ENCODE measurements at regions not wholly inside any gene's neighbourhood (a gene's known extent, or its start where the extent isn't known, plus 50 kb on each side); places are given as distances from the start of the nearest gene placed in this dataset.

GRCh38 chr12:111100003-111100402 lies 179.6 kb upstream of the MYL2 start:
- TF ChIP-seq GABPA (IDR thresholded peaks at IDR 0.05; ENCODE audit: low read depth) (no peak), REST (IDR thresholded peaks at IDR 0.05; ENCODE audit: insufficient replicate concordance, low read depth) (no peak)
- TF ChIP-seq, protein P1, sequence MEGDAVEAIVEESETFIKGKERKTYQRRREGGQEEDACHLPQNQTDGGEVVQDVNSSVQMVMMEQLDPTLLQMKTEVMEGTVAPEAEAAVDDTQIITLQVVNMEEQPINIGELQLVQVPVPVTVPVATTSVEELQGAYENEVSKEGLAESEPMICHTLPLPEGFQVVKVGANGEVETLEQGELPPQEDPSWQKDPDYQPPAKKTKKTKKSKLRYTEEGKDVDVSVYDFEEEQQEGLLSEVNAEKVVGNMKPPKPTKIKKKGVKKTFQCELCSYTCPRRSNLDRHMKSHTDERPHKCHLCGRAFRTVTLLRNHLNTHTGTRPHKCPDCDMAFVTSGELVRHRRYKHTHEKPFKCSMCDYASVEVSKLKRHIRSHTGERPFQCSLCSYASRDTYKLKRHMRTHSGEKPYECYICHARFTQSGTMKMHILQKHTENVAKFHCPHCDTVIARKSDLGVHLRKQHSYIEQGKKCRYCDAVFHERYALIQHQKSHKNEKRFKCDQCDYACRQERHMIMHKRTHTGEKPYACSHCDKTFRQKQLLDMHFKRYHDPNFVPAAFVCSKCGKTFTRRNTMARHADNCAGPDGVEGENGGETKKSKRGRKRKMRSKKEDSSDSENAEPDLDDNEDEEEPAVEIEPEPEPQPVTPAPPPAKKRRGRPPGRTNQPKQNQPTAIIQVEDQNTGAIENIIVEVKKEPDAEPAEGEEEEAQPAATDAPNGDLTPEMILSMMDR (IDR thresholded peaks at IDR 0.05; ENCODE audit: insufficient read depth, low read length), result no peak

Data from HL-60 (cell line).